Activated CD4-positive, alpha-beta T cell treated with anti-CD3 and anti-CD28 coated beads for 4 hours (primary cell): ENCODE measurements at regions not wholly inside any gene's neighbourhood (a gene's known extent, or its start where the extent isn't known, plus 50 kb on each side); places are given as distances from the start of the nearest gene placed in this dataset.
"Not testable (repeated sequence)": the region's sequence is repeated elsewhere in the genome, so short reads cannot be mapped to it uniquely, and the experiment has no call there.

Experiments
- DNase-seq, 2 donors: peaks; one replicate each; pipeline ENCODE4 v3.0.0-alpha.2; 2020

DNA sequence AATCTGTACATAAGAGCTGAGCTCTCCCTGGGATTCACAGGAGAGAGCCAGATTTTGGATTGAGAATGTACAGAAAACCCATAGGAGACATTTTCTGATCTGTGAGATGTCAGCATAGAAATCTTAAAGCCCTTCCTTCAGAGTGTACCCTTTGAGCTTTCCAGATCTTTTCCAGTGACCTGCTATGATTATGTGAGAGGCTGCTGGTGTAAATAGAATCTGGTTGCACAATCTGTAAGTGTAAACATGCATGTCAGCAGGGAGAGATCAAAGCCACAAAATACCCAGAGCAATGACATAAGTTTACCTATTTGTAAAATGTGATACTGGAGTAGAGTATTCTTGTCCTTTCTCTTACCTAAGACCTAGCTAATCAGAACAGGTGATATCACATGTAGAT, 471.9 kb downstream of the FOXD4L5 start:
- not testable (repeated sequence) for DNase-seq

DNA sequence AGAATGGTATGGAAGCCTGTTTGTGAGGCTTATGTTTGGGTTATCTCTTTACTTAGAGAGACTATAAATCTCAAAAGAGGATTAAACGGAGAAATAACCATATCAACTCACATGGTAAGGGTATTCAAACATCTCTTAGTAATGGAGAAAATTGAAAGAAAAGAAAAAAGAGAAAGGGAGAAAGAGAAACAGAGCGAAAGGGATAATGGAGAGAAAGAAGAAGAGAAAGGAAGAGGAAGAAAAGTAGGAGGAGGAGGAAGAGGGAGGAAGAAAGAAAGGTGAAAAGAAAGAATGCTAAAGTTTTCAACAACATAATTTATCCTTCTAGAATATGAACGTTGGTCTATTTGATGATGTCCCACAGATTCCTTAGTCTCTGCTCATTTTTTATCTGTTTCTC, 506.3 kb downstream of the FOXD4L5 start:
- not testable (repeated sequence) for DNase-seq

DNA sequence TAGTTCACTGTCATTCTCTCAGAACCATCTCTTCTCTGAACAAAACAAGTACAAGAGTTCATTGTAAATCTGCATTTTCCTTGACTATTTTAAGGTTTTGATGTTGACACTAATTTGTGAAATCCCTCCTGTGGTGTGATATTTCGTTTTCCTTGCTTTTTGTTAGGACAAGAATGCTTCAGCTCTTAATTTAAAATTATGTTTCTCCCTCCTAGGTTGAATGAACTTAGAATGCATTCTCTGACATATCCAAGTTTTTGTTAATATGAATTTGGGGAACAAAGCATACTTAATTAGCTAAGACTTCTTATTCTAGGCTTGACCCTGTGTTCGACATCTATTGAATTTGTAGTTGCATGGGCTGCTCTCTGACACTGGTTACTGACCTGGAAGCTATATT, 508.7 kb downstream of the FOXD4L5 start:
- DNase-seq, result not testable (repeated sequence)

DNA sequence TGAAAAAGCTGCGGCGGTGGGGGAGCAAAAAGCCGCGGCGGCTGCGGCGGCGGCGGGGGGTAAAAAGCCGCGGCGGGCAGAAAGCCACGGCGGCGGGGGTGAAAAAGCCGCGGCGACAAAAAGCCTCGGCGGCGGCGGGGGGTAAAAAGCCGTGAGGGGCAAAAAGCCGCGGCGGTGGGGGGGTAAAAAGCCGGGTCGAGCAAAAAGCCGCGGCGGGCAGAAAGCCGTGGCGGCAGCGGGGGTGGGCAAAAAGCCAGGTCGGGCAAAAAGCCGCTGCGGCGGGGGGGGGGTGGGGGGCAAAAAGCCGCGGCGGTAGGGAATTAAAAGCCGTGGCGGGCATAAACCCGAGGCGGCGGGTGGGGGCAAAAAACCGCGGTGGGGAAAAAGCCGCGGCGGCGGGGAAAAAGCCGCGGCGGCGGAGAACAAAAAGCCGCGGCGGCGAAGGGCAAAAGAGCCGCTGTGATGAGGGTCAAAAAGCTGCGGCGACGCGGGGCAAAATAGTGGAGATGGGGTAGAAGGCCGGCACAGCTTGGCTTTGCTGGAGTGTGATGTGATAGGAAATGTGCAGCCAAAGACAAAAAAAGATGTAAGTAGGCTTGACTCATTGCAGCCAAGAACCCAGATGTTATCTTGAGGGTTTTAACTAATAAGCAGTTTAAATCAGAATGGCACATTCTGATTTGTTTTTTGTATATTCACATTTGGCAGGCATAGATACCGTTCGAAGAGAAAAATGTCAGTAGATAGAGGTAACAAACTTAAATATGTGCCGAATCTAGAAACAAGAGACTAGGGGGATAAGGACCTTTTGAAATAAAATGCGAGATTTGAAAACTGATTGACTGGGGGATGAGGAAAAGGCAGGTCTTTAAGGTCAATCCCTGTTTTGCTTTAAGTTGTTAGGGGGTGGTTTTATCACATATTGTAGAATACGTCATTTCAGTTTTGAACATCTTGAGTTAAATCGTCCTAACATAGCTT, 509.9 kb downstream of the FOXD4L5 start:
- DNase-seq, result peak in 1 of 2 donors; percentile 0

DNA sequence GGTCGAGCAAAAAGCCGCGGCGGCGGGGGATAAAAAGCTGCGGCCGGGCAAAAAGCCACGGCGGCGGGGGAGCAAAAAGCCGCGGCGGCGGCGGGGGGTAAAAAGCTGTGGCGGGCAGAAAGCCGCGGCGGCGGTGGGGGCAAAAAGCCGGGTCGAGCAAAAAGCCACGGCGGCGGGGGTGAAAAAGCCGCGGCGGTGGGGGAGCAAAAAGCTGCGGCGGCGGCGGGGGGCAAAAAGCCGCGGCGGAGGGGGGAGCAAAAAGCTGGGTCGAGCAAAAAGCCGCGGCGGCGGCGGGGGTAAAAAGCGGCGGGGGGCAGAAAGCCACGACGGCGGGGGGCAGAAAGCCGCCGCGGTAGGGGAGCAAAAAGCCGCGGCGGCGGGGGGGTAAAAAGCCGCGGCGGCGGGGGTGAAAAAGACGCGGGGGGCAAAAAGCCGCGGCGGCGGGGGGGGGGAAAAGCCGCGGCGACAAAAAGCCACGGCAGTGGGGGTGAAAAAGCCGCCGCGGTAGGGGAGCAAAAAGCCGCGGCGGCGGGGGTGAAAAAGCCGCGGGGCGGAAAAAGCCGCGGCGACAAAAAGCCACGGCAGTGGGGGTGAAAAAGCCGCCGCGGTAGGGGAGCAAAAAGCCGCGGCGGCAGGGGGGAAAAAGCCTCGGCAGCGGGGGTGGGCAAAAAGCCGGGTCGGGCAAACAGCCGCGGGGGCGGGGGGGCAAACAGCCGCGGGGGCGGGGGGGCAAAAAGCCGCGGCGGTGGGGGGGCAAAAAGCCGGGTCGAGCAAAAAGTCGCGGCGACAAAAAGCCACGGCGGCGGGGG, 510.8 kb downstream of the FOXD4L5 start:
- DNase-seq, result peak; percentile 4 to 13

DNA sequence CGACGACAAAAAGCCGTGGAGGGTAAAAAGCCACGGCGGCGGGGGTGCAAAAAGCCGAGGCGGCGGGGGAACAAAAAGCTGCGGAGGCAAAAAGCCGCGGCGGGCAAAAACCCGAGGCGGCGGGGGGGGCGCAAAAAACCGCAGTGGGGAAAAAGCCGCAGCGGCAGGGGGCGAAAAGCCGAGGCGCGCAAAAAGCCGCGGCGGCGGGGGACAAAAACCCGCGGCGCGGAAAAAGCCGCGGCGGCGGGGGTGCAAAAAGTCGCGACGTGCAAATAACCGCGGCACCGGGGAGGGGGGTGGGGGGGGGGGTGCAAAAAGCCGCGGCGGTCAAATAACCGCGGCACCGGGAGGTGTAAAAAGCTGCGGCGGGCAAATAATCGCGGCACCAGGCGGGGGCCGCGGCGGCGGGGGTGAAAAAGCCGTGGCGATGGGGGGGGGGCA, 511.5 kb downstream of the FOXD4L5 start:
- peak in 1 of 2 donors; percentile 1 for DNase-seq

DNA sequence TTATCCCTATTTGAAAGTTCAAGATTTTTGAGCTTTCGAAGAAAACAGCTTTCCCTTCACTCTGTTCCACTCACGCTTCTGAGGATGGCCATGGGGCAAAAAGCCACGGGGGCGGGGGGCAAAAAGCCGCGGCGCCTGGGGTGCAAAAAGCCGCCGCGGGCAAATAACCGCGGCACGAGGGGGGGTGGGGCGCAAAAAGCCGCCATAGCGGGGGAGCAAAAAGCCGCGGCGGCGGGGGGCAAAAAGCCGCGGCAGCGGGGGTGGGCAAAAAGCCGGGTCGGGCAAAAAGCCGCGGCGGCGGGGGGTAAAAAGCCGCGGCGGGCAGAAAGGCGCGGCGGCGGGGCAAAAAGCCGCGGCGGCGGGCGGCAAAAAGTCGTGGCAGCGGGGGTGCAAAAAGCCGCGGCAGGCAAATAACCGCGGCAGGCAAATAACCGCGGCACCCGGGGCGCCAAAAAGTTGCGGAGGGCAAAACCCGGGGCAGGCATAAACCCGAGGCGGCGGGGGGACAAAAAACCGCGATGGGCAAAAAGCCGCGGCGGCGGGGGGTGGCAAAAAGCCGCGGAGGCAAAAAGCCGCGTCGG, 512.2 kb downstream of the FOXD4L5 start:
- DNase-seq, result peak in 1 of 2 donors; percentile 0

DNA sequence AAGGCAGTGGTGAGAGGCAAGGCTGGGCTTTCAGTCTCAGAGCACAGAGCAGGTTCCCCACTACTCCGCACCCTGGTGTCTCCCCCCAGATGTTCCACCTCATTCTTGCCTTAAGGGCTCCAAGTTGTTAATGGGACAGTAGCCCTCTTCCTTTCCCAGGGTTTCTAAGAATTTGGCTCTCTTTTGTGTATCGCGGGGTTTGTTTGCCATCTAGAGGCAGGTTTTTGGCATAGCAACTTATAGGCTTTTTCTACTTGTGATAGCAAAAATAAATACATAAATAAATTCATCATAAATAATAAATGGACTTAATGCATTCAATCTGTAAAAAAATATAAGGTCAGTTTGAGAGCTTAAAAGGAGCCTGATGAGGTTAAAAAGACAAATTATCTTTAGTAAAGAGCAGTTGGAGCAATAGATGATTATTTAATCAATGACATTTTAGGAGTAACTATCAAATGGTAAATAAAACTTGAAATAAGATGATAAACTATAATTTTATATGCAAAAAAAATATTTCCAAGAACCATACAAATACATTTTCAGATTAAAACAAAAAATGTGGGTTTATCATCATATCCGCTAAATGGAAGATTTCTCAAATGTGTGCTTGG, 512.8 kb downstream of the FOXD4L5 start:
- DNase-seq, result peak in 1 of 2 donors; percentile 13
